ENCODE measurements at regions not wholly inside any gene's neighbourhood (a gene's known extent, or its start where the extent isn't known, plus 50 kb on each side); places are given as distances from the start of the nearest gene placed in this dataset.

GRCh38 chr2:166607880-166608279, 113.8 kb upstream of the SCN7A start:
- no peaks in the 10 kb centered on the region for H4K20me1 ChIP-seq (replicated peaks; ENCODE audit: control insufficient read depth, extremely low read depth, insufficient read depth, low read length)
- no peak overlapping the region for H3K4me2 ChIP-seq (ENCODE audit: insufficient read depth, low read length)
- ChIA-PET CTCF (no interaction called here), POLR2A (no interaction called here)
- no peak overlapping the region for H3K27ac ChIP-seq (ENCODE audit: insufficient read depth, low read depth, low read length)
- no peaks in the 10 kb centered on the region for H3K9me3 ChIP-seq (replicated peaks; ENCODE audit: control insufficient read depth, insufficient read depth, low read length)
- DNase-seq (ENCODE audit: low read depth, low spot score), result no peak
- TF ChIP-seq POLR2A (IDR thresholded peaks at IDR 0.05; ENCODE audit: low read depth, low read length) (no peak), POLR2AphosphoS5 (IDR thresholded peaks at IDR 0.05; ENCODE audit: insufficient read depth, low read depth, low read length) (no peak), MYC (IDR thresholded peaks at IDR 0.05; ENCODE audit: low read depth, low read length) (no peak), JUN (IDR thresholded peaks at IDR 0.05; ENCODE audit: borderline replicate concordance, insufficient read depth, insufficient read length, low read depth) (no peak), EZH2 (IDR thresholded peaks at IDR 0.05; ENCODE audit: borderline replicate concordance, low read depth, low read length, severe bottlenecking) (no peak), GATA2 (IDR thresholded peaks at IDR 0.05; ENCODE audit: insufficient read depth, insufficient read length, low read depth, low read length) (no peak), FOS (IDR thresholded peaks at IDR 0.05; ENCODE audit: borderline replicate concordance, insufficient read depth, low read length) (no peak), CTCF (IDR thresholded peaks at IDR 0.05; ENCODE audit: extremely low read depth in 1 of 2, insufficient read depth in 1 of 2, low read depth in 1 of 2, low read length in 2 of 2) (no peak)
- BruUV-seq (replicated peaks), result no TSS peak
- H3K9ac ChIP-seq (replicated peaks; ENCODE audit: extremely low read depth, insufficient read depth, low read length), result no peak overlapping the region
- H3K4me1 ChIP-seq (ENCODE audit: control insufficient read depth, extremely low read depth, insufficient read depth, low read length), result no peaks in the 10 kb centered on the region
- H3K79me2 ChIP-seq (ENCODE audit: control insufficient read depth, insufficient read depth, low read length), result no peaks in the 10 kb centered on the region
- dilution Hi-C loops (cut with MboI; ENCODE audit: extremely low pct_ligation_motif_present, low sequenced_read_pairs), result no loop called here
- H3K4me3 ChIP-seq (replicated peaks in 1 of 3; ENCODE audit: insufficient read depth in 1 of 3, low read depth in 1 of 3, low read length in 3 of 3), result no peak overlapping the region
- intact Hi-C loops (cut with micrococcal nuclease), result no loop called here
- no peaks in the 10 kb centered on the region for H3K27me3 ChIP-seq (ENCODE audit: control insufficient read depth in 2 of 2, insufficient read depth in 2 of 2, low read length in 2 of 2)
- no peak for FAIRE-seq
- H3K36me3 ChIP-seq (ENCODE audit: control insufficient read depth in 2 of 2, extremely low read depth in 1 of 2, insufficient read depth in 2 of 2, low read length in 2 of 2), result no peaks in the 10 kb centered on the region
- H3K9me1 ChIP-seq (replicated peaks; ENCODE audit: control insufficient read depth, extremely low read depth, insufficient read depth, low read length), result no peaks in the 10 kb centered on the region
- H2AFZ ChIP-seq (ENCODE audit: low read depth, low read length), result no peak overlapping the region
